Stimulated activated CD4-positive, alpha-beta T cell treated with anti-CD3 and anti-CD28 coated beads, Interleukin-12 subunit alpha, Interleukin-12 subunit beta, amount 100 ng/mL, for 24 hours (primary cell): ENCODE measurements at regions not wholly inside any gene's neighbourhood (a gene's known extent, or its start where the extent isn't known, plus 50 kb on each side); places are given as distances from the start of the nearest gene placed in this dataset.

Experiments
- DNase-seq, 2 experiments: peaks; one replicate each; pipeline ENCODE4 v3.0.0-alpha.2; 2020; ENCODE audit warnings: low read depth in 2 of 2

DNA sequence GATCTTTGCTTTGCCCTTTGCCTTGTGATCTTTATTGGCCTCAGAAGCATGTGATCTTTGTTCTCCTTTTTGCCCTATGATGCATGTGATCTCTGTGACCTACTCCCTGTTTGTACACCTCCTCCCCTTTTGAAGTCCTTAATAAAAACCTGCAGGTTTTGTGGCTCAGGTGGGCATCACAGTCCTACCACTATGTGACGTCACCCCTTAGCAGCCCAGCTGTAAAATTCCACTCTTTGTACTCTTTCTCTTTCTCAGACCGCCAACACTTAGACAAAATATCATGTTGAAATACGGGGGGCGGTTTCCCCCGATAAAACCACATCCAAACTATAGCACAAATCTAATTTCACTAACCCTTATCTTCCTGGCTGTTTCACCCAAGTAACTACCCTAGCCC lies 76.7 kb upstream of the RAPGEF4 start:
- DNase-seq: no peak

DNA sequence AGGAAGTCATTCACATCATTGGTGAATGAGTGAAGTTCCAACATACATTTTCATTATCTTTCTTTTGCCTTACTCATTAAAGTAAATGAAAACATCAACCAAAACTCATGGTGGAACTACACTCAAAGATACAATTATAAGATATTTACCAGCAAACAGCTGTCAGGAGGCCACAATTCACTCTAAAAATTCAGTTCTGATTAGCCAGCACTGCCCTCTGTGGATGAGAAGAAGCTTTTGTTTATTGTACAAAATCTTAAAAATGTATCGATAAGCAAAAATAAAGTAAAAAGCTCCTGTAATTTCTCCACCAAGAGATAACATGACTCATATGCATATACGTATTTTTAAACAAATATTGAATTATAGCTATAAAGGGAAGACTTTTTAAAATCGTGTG lies 73.5 kb upstream of the RAPGEF4 start:
- DNase-seq: no peak

DNA sequence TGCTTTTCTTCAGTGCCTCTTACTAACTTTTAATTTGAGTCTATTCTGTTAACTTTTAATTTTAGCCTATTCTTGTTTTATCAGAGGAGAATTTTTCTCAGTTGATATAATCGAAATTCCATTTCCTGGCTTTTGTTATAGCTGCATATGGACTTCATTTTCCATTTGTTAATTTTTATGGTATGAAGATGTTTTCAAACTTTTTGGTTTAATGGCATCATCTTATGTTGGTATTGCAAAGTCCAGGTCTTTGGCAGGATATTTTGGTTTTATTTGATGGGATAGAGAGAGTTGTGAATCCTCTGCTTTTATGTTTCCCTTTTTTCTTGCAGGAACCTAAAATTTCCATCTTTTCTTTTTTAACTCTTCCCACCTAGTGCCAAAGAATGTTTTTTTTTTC lies 70.9 kb upstream of the RAPGEF4 start:
- DNase-seq: no peak

DNA sequence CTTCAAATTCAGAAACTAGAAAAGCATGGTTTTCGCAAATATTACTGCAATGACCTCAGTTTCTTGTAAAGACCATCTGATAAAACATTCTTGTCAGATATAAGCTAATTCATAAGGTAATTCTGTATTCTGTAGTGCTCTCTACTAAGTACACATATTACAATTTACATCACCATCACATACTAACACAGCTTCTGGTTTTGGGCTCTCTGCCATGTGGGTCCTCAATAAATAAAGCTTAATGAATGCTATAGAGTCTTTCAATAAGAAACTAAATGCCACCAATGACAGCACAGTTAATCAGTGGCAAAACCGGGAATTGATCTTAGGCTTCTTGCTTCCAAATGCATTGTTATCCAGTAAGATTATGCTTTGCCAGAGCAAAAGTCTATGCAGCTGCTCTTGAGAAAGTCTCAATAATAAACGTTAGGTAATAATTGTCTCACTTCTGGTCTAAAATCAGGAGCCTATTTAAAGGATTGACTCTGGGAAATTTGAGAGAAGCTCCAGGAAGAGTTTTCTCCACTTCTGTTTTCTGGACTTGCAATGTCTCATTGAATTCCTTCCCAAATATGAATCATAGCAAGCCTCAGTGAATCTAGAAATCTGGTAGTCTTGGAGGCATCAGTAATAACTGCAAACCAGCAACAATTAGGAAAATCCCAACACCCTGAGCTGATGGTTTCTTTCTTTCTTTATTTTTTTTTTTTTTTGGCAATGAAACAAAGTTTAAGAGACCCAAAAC lies 67.9 kb upstream of the RAPGEF4 start:
- DNase-seq: no peak

DNA sequence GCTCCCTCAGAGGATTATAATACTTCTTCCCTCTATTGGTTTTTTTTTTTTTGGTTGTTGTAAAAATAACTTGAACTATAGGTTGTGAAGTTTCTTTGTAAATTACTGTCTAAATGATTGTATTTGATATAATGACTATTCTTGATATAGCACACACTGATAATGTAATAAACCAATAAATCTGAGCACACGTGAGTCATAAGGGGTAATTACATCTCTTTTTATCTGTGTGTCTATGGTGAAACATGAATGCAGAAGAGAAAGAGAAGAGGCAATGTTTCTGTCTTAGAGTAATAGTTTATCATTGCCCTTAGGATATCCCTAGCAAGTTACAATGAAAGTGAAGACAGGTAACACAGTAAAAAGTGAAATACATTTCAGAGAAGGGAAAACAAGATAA lies 64.1 kb upstream of the RAPGEF4 start:
- DNase-seq: no peak

DNA sequence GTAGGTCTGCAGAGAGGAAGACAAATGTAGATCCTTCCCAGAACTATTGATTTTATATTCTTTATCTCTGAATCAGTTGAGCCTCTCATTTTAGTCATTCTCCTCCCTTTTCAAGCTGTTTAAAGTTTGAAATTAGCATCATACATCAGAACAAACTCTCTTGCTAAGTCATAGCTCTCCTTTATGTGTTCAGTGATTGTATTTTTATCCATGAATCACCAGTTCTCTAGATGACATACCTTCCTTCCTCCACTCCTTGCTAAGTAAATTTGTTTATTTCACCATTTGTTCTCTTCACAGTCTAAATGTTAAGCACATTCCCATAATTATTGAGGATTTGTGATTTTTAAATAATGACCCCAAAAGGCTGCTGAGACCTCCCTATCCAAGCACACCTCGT lies 63.5 kb upstream of the RAPGEF4 start:
- DNase-seq: no peak

DNA sequence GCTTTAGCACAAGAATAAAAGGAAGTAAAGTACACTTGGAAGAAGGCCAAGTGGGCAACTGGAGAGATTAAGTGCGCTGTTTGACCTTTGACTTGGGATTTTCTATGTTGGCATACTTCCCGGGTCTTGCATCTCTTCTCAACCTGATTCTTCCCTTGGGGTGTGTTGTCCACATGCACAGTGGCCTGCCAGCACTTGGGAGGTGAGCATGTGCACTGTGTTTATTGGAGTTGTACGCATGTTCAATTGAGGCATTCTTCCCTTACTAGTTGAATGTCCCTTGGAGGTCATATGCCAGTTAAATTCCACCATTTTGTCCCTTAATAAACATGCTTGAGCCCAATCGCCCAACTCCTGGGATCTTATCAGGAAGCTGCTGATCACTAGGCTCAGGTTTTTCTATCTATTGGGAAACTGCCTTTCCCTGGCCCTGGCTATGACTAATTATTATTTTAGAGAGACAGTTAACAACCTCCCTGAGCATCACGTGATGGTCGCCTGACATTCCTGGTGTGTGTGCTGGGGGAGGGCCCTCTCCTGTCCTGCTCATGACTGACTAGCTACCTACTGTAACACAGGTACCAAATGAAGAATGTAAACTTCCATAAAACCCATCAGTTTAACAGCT lies 62.5 kb upstream of the RAPGEF4 start:
- DNase-seq: no peak

DNA sequence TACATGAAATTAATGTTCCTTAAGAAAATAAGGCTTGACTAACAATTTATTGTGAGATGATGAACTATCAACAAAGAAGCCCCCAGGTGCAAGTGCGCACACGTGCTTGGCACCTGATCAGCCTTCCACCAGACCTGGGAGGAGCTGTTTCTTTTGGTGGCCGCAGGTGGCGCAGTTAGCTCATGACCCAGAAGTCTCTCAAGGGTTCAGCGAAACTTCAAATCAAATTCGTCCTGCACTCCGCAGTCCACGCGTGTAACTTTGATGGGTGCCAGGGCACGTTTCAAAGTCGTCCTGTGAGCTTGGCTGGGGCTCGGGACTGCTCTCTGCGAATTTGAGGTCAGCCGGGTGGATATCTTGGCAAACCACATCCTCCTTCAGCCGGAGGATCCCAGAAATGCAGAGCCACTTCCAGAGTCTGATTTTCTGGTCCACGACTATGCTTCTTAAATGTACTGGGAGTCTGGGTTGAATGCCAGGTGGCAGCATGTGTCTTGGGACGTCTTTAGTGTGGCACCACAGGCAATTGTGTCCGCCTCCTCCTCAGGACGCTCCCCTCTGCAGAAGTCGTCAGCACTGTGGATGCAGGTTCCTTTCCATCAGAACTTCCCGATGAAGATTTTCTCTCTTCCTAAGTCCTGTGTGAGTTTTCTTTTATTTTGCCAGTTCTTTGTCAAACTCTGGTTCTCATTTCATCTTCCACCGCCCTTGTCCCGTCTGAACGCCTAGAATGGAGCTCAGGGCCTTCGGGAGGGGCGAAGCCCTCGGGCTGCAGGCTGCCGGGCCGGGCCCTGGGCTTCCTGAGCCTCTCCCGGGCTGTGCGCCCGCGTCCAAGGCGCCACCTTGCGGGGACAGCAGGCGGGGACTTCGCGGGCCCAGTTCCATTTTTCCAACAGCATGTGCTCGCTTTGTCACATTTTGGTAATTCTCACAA lies 61.3 kb upstream of the RAPGEF4 start:
- peak in 1 of 2 experiments; percentile 36 for DNase-seq

DNA sequence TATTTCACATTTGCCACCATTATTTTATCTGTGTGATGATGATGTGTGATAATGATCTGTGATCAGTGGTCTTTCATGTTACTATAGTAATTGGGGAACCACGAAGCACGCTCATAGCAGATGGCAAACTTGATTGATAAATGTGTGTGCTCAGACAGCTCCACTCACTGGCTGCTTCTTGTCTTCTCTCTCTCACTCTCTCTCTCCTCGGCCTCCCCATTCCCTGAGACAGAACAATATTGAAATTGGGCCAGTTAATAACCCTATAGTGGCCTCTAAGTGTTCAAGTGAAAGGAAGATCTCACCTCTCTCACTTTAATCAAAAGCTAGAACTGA lies 60.7 kb upstream of the RAPGEF4 start:
- DNase-seq: no peak

DNA sequence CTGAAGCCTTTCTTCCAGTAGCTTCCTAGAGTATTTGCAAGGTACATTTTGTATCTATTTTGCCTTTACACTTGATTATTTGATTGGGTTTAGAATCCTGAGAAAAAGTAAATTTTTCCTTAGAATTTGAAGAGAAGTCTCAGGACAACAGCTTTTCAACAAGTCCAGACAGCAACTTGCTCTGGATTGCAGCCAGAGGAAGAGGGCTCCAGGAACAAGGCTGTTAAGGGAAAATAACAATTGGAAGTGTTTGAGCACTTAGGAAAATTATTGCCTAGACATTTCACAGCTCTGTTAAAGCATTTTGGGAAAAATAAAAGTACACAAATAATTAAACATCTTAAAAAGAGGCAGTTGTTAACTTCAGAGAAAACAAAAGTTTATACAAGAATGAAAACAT lies 58.3 kb upstream of the RAPGEF4 start:
- no peak for DNase-seq

DNA sequence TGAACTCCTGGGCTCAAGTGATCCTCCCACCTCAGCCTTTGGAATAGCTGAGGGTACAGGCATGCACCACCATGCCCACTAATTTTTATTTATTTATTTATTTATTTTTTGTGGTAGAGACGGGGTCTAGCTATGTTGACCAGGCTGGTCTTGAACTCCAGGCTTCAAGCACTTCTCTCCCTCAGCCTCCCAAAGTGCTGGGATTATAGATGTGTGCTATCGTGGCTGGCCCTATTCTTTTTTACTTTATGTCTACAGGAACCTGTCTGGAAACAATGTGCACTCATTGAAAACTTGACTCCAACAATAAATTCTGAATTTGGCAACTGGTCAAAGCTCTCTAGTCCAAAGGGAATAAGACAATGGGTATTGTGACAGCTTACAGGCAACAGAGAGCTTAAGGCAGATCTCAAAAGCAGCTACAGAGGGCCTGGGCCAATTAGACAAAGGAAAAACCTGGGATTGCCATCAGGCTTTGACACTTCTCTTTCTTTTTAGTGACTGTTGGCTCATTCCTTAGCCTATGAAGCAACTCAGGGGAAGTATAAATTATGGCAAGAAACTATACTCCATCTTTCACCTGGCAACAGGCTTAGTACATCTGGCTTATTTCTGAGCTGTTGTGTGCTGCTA lies 55.1 kb upstream of the RAPGEF4 start:
- no peak for DNase-seq

DNA sequence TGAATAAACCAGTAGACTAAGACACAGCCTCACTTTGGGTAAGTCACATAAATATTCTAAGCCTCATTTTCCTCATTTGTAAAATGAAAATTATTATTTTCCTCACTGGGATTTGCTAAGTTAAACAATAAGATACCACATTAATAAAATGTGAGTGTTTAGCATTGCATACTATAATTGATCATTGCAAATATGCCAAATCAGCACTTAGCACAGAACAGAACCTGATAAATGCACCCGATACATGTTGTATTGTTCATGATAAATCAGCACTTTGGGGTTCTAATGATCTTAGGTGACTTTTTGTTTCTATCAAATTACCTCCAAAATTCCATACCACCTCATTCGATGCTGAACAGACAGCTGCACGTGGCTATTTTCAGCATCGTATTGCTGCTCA lies 50.2 kb upstream of the RAPGEF4 start:
- DNase-seq: no peak
